NCI-H748 treated with DMSO at 0.1 percent for 48 hours (cell line): ENCODE measurements at regions not wholly inside any gene's neighbourhood (a gene's known extent, or its start where the extent isn't known, plus 50 kb on each side); places are given as distances from the start of the nearest gene placed in this dataset.
"Not testable (repeated sequence)": the region's sequence is repeated elsewhere in the genome, so short reads cannot be mapped to it uniquely, and the experiment has no call there.

Source experiments
- DNase-seq: peaks from one replicate; lab custom pipeline; 2025; lab: John Stamatoyannopoulos, UW

GRCh38 chr3:5980475-5980874 lies 793.0 kb downstream of the EDEM1 start:
- DNase-seq, result no peak

- DNase-seq, result no peak
Measured at GRCh38 chr3:5994651-5995050, 807.1 kb downstream of the EDEM1 start.

GRCh38 chr3:6018456-6018855 lies 830.9 kb downstream of the EDEM1 start:
- DNase-seq, result no peak

GRCh38 chr3:6022621-6023020 lies 835.1 kb downstream of the EDEM1 start:
- no peak for DNase-seq

- DNase-seq, result no peak
Measured at GRCh38 chr3:6025032-6025431, 835.9 kb upstream of the GRM7 start.

- not testable (repeated sequence) for DNase-seq
Measured at GRCh38 chr3:6030648-6031047, 830.3 kb upstream of the GRM7 start.

GRCh38 chr3:6035626-6036025 lies 825.3 kb upstream of the GRM7 start:
- no peak for DNase-seq

GRCh38 chr3:6039971-6040370 lies 820.9 kb upstream of the GRM7 start:
- DNase-seq, result no peak

- DNase-seq, result no peak
Measured at GRCh38 chr3:6041894-6042293, 819.0 kb upstream of the GRM7 start.

- no peak for DNase-seq
Measured at GRCh38 chr3:6047016-6047415, 813.9 kb upstream of the GRM7 start.

- DNase-seq, result no peak
Measured at GRCh38 chr3:6060251-6060650, 800.7 kb upstream of the GRM7 start.

GRCh38 chr3:6062261-6063187 lies 798.4 kb upstream of the GRM7 start:
- no peak for DNase-seq

- DNase-seq, result no peak
Measured at GRCh38 chr3:6066397-6066796, 794.5 kb upstream of the GRM7 start.

- DNase-seq, result not testable (repeated sequence)
Measured at GRCh38 chr3:6066868-6067578, 793.9 kb upstream of the GRM7 start.

GRCh38 chr3:6074952-6075351 lies 786.0 kb upstream of the GRM7 start:
- DNase-seq, result no peak

GRCh38 chr3:6078436-6078835 lies 782.5 kb upstream of the GRM7 start:
- DNase-seq, result no peak

- DNase-seq, result no peak
Measured at GRCh38 chr3:6079011-6079410, 781.9 kb upstream of the GRM7 start.

- no peak for DNase-seq
Measured at GRCh38 chr3:6079561-6080179, 781.2 kb upstream of the GRM7 start.

GRCh38 chr3:6088433-6088832 lies 772.5 kb upstream of the GRM7 start:
- DNase-seq, result no peak

- DNase-seq, result no peak
Measured at GRCh38 chr3:6089780-6090179, 771.1 kb upstream of the GRM7 start.

- DNase-seq, result no peak
Measured at GRCh38 chr3:6091262-6091661, 769.7 kb upstream of the GRM7 start.

GRCh38 chr3:6095006-6095405 lies 765.9 kb upstream of the GRM7 start:
- DNase-seq, result no peak

- no peak for DNase-seq
Measured at GRCh38 chr3:6097021-6097420, 763.9 kb upstream of the GRM7 start.
